ENCODE measurements at regions not wholly inside any gene's neighbourhood (a gene's known extent, or its start where the extent isn't known, plus 50 kb on each side); places are given as distances from the start of the nearest gene placed in this dataset.

DNA sequence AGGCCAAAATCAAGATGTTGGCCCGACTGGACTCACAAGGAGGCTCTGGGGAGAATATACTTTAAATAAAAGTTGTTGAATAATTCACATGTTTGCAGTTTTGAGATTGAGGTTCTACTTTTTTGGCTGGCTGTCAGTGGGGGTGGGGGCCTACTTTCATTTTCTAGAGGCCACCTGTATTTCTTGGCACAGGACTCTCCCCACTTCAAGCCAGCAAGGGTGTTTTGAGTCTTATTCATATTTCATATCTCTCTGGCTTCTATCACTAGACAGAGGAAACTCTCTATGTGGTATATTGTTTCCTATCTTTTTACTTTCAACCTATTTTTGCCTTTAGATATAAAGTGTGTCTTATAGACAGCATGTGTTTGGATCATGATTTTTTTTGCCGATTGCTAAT is 266.4 kb downstream of the PRR32 start:
- TF ChIP-seq CEBPB (IDR thresholded peaks at IDR 0.05; ENCODE audit: low read depth, low read length) (no peak), SMC3 (IDR thresholded peaks at IDR 0.05; ENCODE audit: low read depth, low read length) (no peak), RFX5 (IDR thresholded peaks at IDR 0.05; ENCODE audit: low read depth, low read length) (no peak), POLR2A (IDR thresholded peaks at IDR 0.05; ENCODE audit: low read depth, low read length) (no peak), RAD21 (IDR thresholded peaks at IDR 0.05; ENCODE audit: low read length) (no peak), RCOR1 (IDR thresholded peaks at IDR 0.05; ENCODE audit: insufficient replicate concordance, low read length) (no peak), BHLHE40 (IDR thresholded peaks at IDR 0.05; ENCODE audit: low read depth, low read length) (no peak), FOS (IDR thresholded peaks at IDR 0.05; ENCODE audit: low read depth, low read length) (no peak), NFE2L2 (IDR thresholded peaks at IDR 0.05; ENCODE audit: low read depth, low read length) (no peak), MXI1 (IDR thresholded peaks at IDR 0.05; ENCODE audit: borderline replicate concordance, low read depth, low read length) (no peak), MAFK (IDR thresholded peaks at IDR 0.05; ENCODE audit: low read depth, low read length) (no peak)
- TF ChIP-seq, protein P1, sequence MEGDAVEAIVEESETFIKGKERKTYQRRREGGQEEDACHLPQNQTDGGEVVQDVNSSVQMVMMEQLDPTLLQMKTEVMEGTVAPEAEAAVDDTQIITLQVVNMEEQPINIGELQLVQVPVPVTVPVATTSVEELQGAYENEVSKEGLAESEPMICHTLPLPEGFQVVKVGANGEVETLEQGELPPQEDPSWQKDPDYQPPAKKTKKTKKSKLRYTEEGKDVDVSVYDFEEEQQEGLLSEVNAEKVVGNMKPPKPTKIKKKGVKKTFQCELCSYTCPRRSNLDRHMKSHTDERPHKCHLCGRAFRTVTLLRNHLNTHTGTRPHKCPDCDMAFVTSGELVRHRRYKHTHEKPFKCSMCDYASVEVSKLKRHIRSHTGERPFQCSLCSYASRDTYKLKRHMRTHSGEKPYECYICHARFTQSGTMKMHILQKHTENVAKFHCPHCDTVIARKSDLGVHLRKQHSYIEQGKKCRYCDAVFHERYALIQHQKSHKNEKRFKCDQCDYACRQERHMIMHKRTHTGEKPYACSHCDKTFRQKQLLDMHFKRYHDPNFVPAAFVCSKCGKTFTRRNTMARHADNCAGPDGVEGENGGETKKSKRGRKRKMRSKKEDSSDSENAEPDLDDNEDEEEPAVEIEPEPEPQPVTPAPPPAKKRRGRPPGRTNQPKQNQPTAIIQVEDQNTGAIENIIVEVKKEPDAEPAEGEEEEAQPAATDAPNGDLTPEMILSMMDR (conservative IDR thresholded peaks at IDR 0.05; ENCODE audit: low read depth, low read length), result no peak
- TF ChIP-seq, protein P2, sequence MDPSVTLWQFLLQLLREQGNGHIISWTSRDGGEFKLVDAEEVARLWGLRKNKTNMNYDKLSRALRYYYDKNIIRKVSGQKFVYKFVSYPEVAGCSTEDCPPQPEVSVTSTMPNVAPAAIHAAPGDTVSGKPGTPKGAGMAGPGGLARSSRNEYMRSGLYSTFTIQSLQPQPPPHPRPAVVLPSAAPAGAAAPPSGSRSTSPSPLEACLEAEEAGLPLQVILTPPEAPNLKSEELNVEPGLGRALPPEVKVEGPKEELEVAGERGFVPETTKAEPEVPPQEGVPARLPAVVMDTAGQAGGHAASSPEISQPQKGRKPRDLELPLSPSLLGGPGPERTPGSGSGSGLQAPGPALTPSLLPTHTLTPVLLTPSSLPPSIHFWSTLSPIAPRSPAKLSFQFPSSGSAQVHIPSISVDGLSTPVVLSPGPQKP (IDR thresholded peaks at IDR 0.05; ENCODE audit: borderline replicate concordance, low read depth, low read length), result no peak
- TF ChIP-seq, protein P3, sequence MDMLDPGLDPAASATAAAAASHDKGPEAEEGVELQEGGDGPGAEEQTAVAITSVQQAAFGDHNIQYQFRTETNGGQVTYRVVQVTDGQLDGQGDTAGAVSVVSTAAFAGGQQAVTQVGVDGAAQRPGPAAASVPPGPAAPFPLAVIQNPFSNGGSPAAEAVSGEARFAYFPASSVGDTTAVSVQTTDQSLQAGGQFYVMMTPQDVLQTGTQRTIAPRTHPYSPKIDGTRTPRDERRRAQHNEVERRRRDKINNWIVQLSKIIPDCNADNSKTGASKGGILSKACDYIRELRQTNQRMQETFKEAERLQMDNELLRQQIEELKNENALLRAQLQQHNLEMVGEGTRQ (IDR thresholded peaks at IDR 0.05; ENCODE audit: low read depth, low read length), result no peak
